Head of caudate nucleus (tissue), 42 donors: ENCODE measurements at regions not wholly inside any gene's neighbourhood (a gene's known extent, or its start where the extent isn't known, plus 50 kb on each side); places are given as distances from the start of the nearest gene placed in this dataset.
A peak's percentile ranks its signal among the peaks of the same experiment; 100 is the strongest.
"Not testable (repeated sequence)": the region's sequence is repeated elsewhere in the genome, so short reads cannot be mapped to it uniquely, and the experiment has no call there.

Source experiments
- DNase-seq, 42 donors: peaks; one replicate each; pipeline versions ENCODE4 v3.0.0 to v3.0.0-alpha.2; 2020 to 2021; ENCODE audit warnings: mixed read lengths in 7 of 42
- intact Hi-C: fragments of 100-400 bp; cut with DNase I; formaldehyde crosslinking; loops from one replicate; pipeline ENCODE4 v1.15.0; 2022

- no peak for DNase-seq
- intact Hi-C loops, result no loop called here
These were observed 112.5 kb upstream of the FGGY start for GRCh38 chr1:59184365-59184905.

GRCh38 chr1:59185163-59185860 lies 111.6 kb upstream of the FGGY start:
- no peak for DNase-seq
- intact Hi-C loops, result no loop called here

- intact Hi-C loops, result no loop called here
- no peak for DNase-seq
These were observed 110.2 kb upstream of the FGGY start for GRCh38 chr1:59186656-59187055.

GRCh38 chr1:59188413-59189213 lies 108.3 kb upstream of the FGGY start:
- intact Hi-C loops, result no loop called here
- no peak for DNase-seq

GRCh38 chr1:59193443-59194093 lies 103.3 kb upstream of the FGGY start:
- intact Hi-C loops, result no loop called here
- no peak for DNase-seq

- DNase-seq, result no peak
- intact Hi-C loops, result no loop called here
These were observed 102.3 kb upstream of the FGGY start for GRCh38 chr1:59194621-59195020.

GRCh38 chr1:59195151-59195550 lies 101.7 kb upstream of the FGGY start:
- intact Hi-C loops, result no loop called here
- DNase-seq, result no peak

GRCh38 chr1:59198564-59198963 lies 98.3 kb upstream of the FGGY start:
- intact Hi-C loops, result no loop called here
- DNase-seq, result no peak

- no peak for DNase-seq
- intact Hi-C loops, result no loop called here
These were observed 97.7 kb upstream of the FGGY start for GRCh38 chr1:59199147-59199546.

GRCh38 chr1:59199719-59200376 lies 97.0 kb upstream of the FGGY start:
- intact Hi-C loops, result no loop called here
- DNase-seq, result no peak

GRCh38 chr1:59201341-59201740 lies 95.6 kb upstream of the FGGY start:
- intact Hi-C loops, result no loop called here
- DNase-seq, result no peak

GRCh38 chr1:59202455-59202854 lies 94.4 kb upstream of the FGGY start:
- intact Hi-C loops, result no loop called here
- no peak for DNase-seq

GRCh38 chr1:59204001-59204400 lies 92.9 kb upstream of the FGGY start:
- intact Hi-C loops, result no loop called here
- DNase-seq, result peak in 18 of 42 donors; percentile 2 to 57 (median 15)

- intact Hi-C loops, DNase-seq: not testable (repeated sequence)
These were observed 90.3 kb upstream of the FGGY start for GRCh38 chr1:59206616-59207015.

GRCh38 chr1:59210430-59210829 lies 86.5 kb upstream of the FGGY start:
- DNase-seq, intact Hi-C loops: not testable (repeated sequence)

- DNase-seq, result no peak
These were observed 84.2 kb upstream of the FGGY start for GRCh38 chr1:59212706-59213105.

GRCh38 chr1:59214248-59215208 lies 82.4 kb upstream of the FGGY start:
- intact Hi-C loops, result no loop called here
- no peak for DNase-seq

More at GRCh38 chr1:59212706-59213105, 84.2 kb upstream of the FGGY start:
- intact Hi-C loops, result no loop called here

- intact Hi-C loops, result no loop called here
- DNase-seq, result no peak
These were observed 81.1 kb upstream of the FGGY start for GRCh38 chr1:59215766-59216291.
